ENCODE measurements at regions not wholly inside any gene's neighbourhood (a gene's known extent, or its start where the extent isn't known, plus 50 kb on each side); places are given as distances from the start of the nearest gene placed in this dataset.

GRCh38 chr5:58138791-58139190, 321.1 kb downstream of the PLK2 start:
- TF ChIP-seq EZH2 (IDR thresholded peaks at IDR 0.05), result no peak
- no peak for TF ChIP-seq POLR2AphosphoS5 (IDR thresholded peaks at IDR 0.05; ENCODE audit: borderline replicate concordance, low read depth, low read length)

Measured in SK-N-MC (cell line).